ENCODE measurements at regions not wholly inside any gene's neighbourhood (a gene's known extent, or its start where the extent isn't known, plus 50 kb on each side); places are given as distances from the start of the nearest gene placed in this dataset.
"Not testable (repeated sequence)": the region's sequence is repeated elsewhere in the genome, so short reads cannot be mapped to it uniquely, and the experiment has no call there.

- dilution Hi-C loops (cut with MboI; ENCODE audit: extremely low pct_ligation_motif_present, low sequenced_read_pairs): no loop called here
- FAIRE-seq: no peak
- BruUV-seq (replicated peaks): no TSS peak
Observed at GRCh38 chr9:88837731-88838130, 153.5 kb upstream of the S1PR3 start.

GRCh38 chr9:88849878-88850277, 141.4 kb upstream of the S1PR3 start:
- BruUV-seq (replicated peaks); H2AFZ ChIP-seq (ENCODE audit: low read depth, low read length); dilution Hi-C loops (cut with MboI; ENCODE audit: extremely low pct_ligation_motif_present, low sequenced_read_pairs); H3K4me2 ChIP-seq (ENCODE audit: insufficient read depth, low read length); H3K9me3 ChIP-seq (replicated peaks; ENCODE audit: control insufficient read depth, insufficient read depth, low read length); H3K36me3 ChIP-seq (ENCODE audit: control insufficient read depth in 2 of 2, extremely low read depth in 1 of 2, insufficient read depth in 2 of 2, low read length in 2 of 2); H3K4me3 ChIP-seq (replicated peaks in 1 of 3; ENCODE audit: insufficient read depth in 1 of 3, low read depth in 1 of 3, low read length in 3 of 3); H4K20me1 ChIP-seq (replicated peaks; ENCODE audit: control insufficient read depth, extremely low read depth, insufficient read depth, low read length); POLR2A ChIA-PET; FAIRE-seq; CTCF ChIA-PET; H3K79me2 ChIP-seq (ENCODE audit: control insufficient read depth, insufficient read depth, low read length); H3K27me3 ChIP-seq (ENCODE audit: control insufficient read depth in 2 of 2, insufficient read depth in 2 of 2, low read length in 2 of 2); DNase-seq (ENCODE audit: low read depth, low spot score); H3K9ac ChIP-seq (replicated peaks; ENCODE audit: extremely low read depth, insufficient read depth, low read length); H3K27ac ChIP-seq (ENCODE audit: insufficient read depth, low read depth, low read length); H3K9me1 ChIP-seq (replicated peaks; ENCODE audit: control insufficient read depth, extremely low read depth, insufficient read depth, low read length); intact Hi-C loops (cut with micrococcal nuclease): not testable (repeated sequence)
- H3K4me1 ChIP-seq (ENCODE audit: control insufficient read depth, extremely low read depth, insufficient read depth, low read length): peaks cover 11% of the 10 kb centered on the region

More at GRCh38 chr9:88837731-88838130, 153.5 kb upstream of the S1PR3 start:
- Histone ChIP-seq H3K4me3 (replicated peaks in 1 of 3; ENCODE audit: insufficient read depth in 1 of 3, low read depth in 1 of 3, low read length in 3 of 3) (no peak overlapping the region), H3K27ac (ENCODE audit: insufficient read depth, low read depth, low read length) (no peak overlapping the region), H3K79me2 (ENCODE audit: control insufficient read depth, insufficient read depth, low read length) (no peaks in the 10 kb centered on the region), H3K4me1 (ENCODE audit: control insufficient read depth, extremely low read depth, insufficient read depth, low read length) (peaks cover 6% of the 10 kb centered on the region), H3K9me3 (replicated peaks; ENCODE audit: control insufficient read depth, insufficient read depth, low read length) (no peaks in the 10 kb centered on the region), H3K4me2 (ENCODE audit: insufficient read depth, low read length) (no peak overlapping the region), H3K36me3 (ENCODE audit: control insufficient read depth in 2 of 2, extremely low read depth in 1 of 2, insufficient read depth in 2 of 2, low read length in 2 of 2) (no peaks in the 10 kb centered on the region), H3K9ac (replicated peaks; ENCODE audit: extremely low read depth, insufficient read depth, low read length) (no peak overlapping the region), H4K20me1 (replicated peaks; ENCODE audit: control insufficient read depth, extremely low read depth, insufficient read depth, low read length) (no peaks in the 10 kb centered on the region), H2AFZ (ENCODE audit: low read depth, low read length) (no peak overlapping the region), H3K9me1 (replicated peaks; ENCODE audit: control insufficient read depth, extremely low read depth, insufficient read depth, low read length) (no peaks in the 10 kb centered on the region), H3K27me3 (ENCODE audit: control insufficient read depth in 2 of 2, insufficient read depth in 2 of 2, low read length in 2 of 2) (no peaks in the 10 kb centered on the region)
- ChIA-PET CTCF (interaction anchor here (1.5 kb wide), 1 partner anchor 9 kb away, joined by 4 read pairs; no protein-coding TSS in a partner anchor), POLR2A (no interaction called here)
- no peak for DNase-seq (ENCODE audit: low read depth, low spot score)
- TF ChIP-seq MAX (IDR thresholded peaks at IDR 0.05; ENCODE audit: insufficient read depth, insufficient read length): no peak
- no peak for TF ChIP-seq POLR2A (IDR thresholded peaks at IDR 0.05; ENCODE audit: low read depth, low read length)
- TF ChIP-seq FOS (IDR thresholded peaks at IDR 0.05; ENCODE audit: borderline replicate concordance, insufficient read depth, low read length): no peak
- no peak for TF ChIP-seq JUN (IDR thresholded peaks at IDR 0.05; ENCODE audit: borderline replicate concordance, insufficient read depth, insufficient read length, low read depth)
- no peak for TF ChIP-seq CTCF (IDR thresholded peaks at IDR 0.05; ENCODE audit: extremely low read depth in 1 of 2, insufficient read depth in 1 of 2, low read depth in 1 of 2, low read length in 2 of 2)
- no peak for TF ChIP-seq EZH2 (IDR thresholded peaks at IDR 0.05; ENCODE audit: borderline replicate concordance, low read depth, low read length, severe bottlenecking)
- no peak for TF ChIP-seq POLR2AphosphoS5 (IDR thresholded peaks at IDR 0.05; ENCODE audit: insufficient read depth, low read depth, low read length)
- TF ChIP-seq GATA2 (IDR thresholded peaks at IDR 0.05; ENCODE audit: insufficient read depth, insufficient read length, low read depth, low read length): no peak
- no peak for TF ChIP-seq MYC (IDR thresholded peaks at IDR 0.05; ENCODE audit: low read depth, low read length)
- intact Hi-C loops (cut with micrococcal nuclease): no loop called here

Measured in endothelial cell of umbilical vein (primary cell).